Hypothalamus (tissue), 51 donors: ENCODE measurements at regions not wholly inside any gene's neighbourhood (a gene's known extent, or its start where the extent isn't known, plus 50 kb on each side); places are given as distances from the start of the nearest gene placed in this dataset.

Experiments used
- DNase-seq, 51 donors: peaks; one replicate each; lab custom pipeline; 2025; lab: John Stamatoyannopoulos, UW

- DNase-seq = no peak
These were observed 142.5 kb upstream of the PPP2R2D start for GRCh38 chr10:131758062-131758938.

GRCh38 chr10:131758939-131759301 is 141.9 kb upstream of the PPP2R2D start:
- DNase-seq = no peak

- DNase-seq = no peak
These were observed 141.5 kb upstream of the PPP2R2D start for GRCh38 chr10:131759347-131759746.

- DNase-seq = no peak
These were observed 140.2 kb upstream of the PPP2R2D start for GRCh38 chr10:131760416-131761166.

- DNase-seq = no peak
These were observed 137.8 kb upstream of the PPP2R2D start for GRCh38 chr10:131762789-131763696.

GRCh38 chr10:131764929-131765328 is 135.9 kb upstream of the PPP2R2D start:
- DNase-seq = no peak

GRCh38 chr10:131766096-131766495 is 134.7 kb upstream of the PPP2R2D start:
- DNase-seq = no peak

- DNase-seq = no peak
These were observed 133.1 kb upstream of the PPP2R2D start for GRCh38 chr10:131767716-131768115.

- DNase-seq = no peak
These were observed 131.0 kb upstream of the PPP2R2D start for GRCh38 chr10:131769571-131770410.

GRCh38 chr10:131770946-131771633 is 129.7 kb upstream of the PPP2R2D start:
- no peak for DNase-seq

GRCh38 chr10:131771634-131772358 is 129.0 kb upstream of the PPP2R2D start:
- no peak for DNase-seq

GRCh38 chr10:131772441-131772840 is 128.4 kb upstream of the PPP2R2D start:
- DNase-seq = no peak

- DNase-seq = no peak
These were observed 127.2 kb upstream of the PPP2R2D start for GRCh38 chr10:131773370-131774343.

- no peak for DNase-seq
These were observed 126.1 kb upstream of the PPP2R2D start for GRCh38 chr10:131774681-131775085.

GRCh38 chr10:131775433-131775832 is 125.4 kb upstream of the PPP2R2D start:
- DNase-seq = no peak

- no peak for DNase-seq
These were observed 125.0 kb upstream of the PPP2R2D start for GRCh38 chr10:131775833-131776232.

- DNase-seq = no peak
These were observed 124.3 kb upstream of the PPP2R2D start for GRCh38 chr10:131776496-131776895.
